C4-2B (cell line): ENCODE measurements at regions not wholly inside any gene's neighbourhood (a gene's known extent, or its start where the extent isn't known, plus 50 kb on each side); places are given as distances from the start of the nearest gene placed in this dataset.

Experiments
- H3K27ac ChIP-seq: fragments of 450-650 bp; 2 replicates; pipeline ENCODE4 v1.5.1; 2017
- ZFX ChIP-seq: fragments of 450-650 bp; IDR thresholded peaks from 2 replicates; pipeline ENCODE4 v1.6.1; 2017
- TF ChIP-seq, protein P1 (sequence below): fragments of 450-650 bp; conservative IDR thresholded peaks from 2 replicates; pipeline ENCODE4 v1.5.1; 2017; ENCODE audit warnings: mild to moderate bottlenecking

DNA sequence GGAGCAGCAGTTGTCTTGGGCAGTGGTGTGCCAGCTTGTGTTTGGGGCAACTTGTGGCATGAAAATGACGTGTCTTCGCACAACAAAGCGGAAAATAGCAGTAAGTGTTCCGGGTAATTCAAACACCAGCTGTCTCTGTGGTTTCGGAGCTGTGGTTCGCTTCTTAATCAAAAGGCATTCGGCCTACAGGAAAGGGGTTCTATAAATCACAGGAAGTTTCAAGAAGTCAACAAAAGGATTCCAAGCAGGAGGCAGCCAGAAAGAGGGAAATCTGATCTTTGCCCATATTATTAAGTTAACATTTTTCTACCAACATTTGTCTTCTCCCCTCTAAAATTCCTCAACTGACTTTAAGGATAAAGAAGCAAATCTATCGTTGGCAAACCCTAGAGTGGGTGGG, 353.4 kb downstream of the FGFR2 start:
- TF ChIP-seq, protein P1, sequence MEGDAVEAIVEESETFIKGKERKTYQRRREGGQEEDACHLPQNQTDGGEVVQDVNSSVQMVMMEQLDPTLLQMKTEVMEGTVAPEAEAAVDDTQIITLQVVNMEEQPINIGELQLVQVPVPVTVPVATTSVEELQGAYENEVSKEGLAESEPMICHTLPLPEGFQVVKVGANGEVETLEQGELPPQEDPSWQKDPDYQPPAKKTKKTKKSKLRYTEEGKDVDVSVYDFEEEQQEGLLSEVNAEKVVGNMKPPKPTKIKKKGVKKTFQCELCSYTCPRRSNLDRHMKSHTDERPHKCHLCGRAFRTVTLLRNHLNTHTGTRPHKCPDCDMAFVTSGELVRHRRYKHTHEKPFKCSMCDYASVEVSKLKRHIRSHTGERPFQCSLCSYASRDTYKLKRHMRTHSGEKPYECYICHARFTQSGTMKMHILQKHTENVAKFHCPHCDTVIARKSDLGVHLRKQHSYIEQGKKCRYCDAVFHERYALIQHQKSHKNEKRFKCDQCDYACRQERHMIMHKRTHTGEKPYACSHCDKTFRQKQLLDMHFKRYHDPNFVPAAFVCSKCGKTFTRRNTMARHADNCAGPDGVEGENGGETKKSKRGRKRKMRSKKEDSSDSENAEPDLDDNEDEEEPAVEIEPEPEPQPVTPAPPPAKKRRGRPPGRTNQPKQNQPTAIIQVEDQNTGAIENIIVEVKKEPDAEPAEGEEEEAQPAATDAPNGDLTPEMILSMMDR = no peak
- TF ChIP-seq ZFX = no peak
- H3K27ac ChIP-seq = no peak overlapping the region

DNA sequence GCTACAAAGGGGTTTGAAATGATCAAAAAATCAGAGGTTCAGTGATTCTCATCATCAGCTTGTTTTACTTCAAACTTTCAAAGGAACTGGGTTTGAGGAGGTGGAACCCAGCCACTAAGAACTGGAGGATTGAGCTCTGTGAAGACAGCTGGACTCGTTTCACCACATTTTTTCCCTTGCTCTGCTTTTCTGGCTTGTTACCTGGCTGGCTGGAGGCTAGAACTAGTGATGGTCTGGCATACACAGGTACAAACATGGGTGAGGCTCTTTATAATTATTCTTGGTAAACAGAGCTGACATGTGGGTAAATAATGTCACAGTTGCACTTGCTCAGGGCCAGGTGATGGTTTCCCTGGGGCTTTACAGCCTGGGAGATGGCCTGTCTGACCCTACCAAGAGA, 352.5 kb downstream of the FGFR2 start:
- TF ChIP-seq ZFX = no peak
- TF ChIP-seq, protein P1 = no peak
- no peak overlapping the region for H3K27ac ChIP-seq

DNA sequence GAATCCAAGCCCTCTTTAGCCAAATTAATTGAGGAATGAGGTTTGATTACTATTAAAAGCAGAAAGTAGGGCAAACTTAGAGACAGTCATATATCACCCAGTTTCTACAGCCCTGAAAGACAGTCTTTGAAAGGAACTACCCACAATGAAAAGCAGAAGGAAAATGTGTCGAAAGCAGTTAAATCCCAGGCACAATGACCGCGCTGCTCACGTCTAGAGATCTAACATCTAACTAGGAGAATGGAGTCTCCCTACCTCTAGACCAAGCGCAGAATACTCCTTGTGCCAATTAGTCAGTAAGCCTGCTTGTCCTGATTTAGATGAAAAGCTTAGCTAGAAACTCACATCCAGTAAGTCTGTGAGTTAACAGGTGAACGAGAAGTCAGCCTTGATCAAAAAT, 350.0 kb downstream of the FGFR2 start:
- no peak overlapping the region for H3K27ac ChIP-seq
- no peak for TF ChIP-seq ZFX

DNA sequence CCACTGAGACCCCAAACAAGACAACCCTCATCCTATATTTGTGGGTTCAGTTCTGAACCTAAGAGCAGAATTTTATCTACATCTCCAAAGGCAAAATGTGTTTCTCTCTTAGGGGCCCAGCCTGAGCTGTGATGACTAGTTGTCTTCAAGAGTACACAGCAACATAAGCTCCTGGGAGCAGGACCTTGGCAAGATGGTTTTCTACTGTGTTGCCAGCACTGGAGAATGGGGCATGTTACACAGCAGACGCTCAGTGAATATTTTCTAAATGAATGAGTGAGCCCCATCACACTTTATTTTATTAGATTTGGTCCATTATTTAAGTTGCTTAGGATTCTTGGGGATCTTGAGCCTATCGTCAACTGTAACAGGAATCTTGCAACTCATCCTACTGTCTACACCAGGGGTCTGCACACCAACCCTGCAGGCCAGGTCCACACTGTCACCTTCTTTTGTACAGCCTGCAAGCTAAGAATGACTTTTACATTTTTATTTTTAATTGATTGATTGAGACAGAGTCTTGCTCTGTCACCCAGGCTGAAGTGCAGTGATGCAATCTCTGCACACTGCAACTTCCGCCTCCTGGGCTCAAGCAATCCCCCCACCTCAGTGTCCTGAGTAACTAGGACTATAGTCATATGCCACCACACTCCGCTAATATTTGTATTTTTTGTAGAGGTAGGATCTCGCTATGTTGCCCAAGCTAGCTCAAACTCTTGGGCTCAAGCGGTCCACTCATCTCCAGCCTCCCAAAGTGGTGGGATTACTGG, 347.1 kb downstream of the FGFR2 start:
- no peak for TF ChIP-seq ZFX
- TF ChIP-seq, protein P1 = no peak
- H3K27ac ChIP-seq = no peak overlapping the region

DNA sequence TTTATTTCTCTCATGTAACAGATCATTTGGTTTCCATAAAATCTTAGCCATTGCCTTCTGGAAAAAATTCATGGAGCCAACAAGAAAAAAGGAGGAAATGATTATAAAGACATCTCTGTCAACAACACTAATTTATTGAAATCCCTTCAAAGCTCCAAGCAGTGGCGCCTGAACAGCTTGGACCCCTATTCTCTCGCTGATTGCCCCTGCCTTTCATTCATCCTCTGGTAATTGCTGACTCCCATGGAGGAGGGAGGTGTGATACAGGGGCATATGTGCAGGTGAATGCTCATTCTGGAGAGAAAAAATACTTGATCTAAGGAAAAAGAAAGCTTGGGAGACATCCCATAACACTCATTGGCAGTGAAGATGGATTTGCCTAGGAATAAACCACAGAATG, 345.5 kb downstream of the FGFR2 start:
- no peak overlapping the region for H3K27ac ChIP-seq
- TF ChIP-seq, protein P1 = no peak
- TF ChIP-seq ZFX = no peak

DNA sequence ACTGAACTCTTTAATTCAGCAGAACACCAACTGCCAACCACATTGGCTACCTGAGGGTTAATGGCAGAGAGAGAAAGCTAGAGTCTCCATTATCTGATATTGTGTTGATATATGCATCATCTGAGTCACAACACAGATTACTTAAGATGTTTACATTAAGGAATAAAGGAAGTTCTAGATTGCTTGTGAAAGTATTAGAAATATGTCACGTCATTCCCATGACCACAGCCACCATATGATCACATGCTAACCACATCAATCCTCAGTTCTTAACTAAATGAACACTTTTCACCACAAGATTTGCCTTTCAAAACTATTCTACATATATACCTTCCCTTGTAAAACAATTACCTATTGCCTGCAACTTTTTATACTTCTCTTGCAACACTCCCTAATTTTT, 337.9 kb downstream of the FGFR2 start:
- TF ChIP-seq, protein P1 = no peak
- no peak for TF ChIP-seq ZFX
- H3K27ac ChIP-seq = no peak overlapping the region

DNA sequence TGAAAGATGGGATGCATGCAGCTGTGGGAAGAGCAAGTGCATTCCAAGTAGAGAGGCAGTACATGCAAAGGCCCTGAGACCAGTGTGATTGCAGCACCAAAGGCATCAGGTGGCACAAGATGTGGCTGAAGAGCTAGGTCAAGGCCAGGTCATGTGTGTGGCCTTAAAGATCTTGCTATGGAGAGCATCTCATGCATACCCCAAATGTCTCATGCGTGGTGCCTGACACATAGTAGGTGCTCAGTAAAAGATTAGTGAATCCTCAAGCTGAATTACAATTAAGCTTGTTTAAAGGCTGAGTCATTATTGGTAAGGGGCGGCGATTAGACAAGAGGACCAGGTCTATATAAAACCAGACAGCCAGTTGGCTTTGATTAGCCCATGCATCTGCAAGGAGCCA, 336.6 kb downstream of the FGFR2 start:
- no peak overlapping the region for H3K27ac ChIP-seq
- TF ChIP-seq ZFX = no peak
- TF ChIP-seq, protein P1 = no peak
